Ascending aorta (tissue), 2 donors: ENCODE measurements at regions not wholly inside any gene's neighbourhood (a gene's known extent, or its start where the extent isn't known, plus 50 kb on each side); places are given as distances from the start of the nearest gene placed in this dataset.

Experiments used
- DNase-seq, 2 donors: peaks; one replicate each; pipeline ENCODE4 v3.0.0-alpha.2; 2019; ENCODE audit warnings: low spot score in 2 of 2
- H3K27ac ChIP-seq, 2 donors: fragments of 200-600 bp; sonication (generic); one replicate each; pipeline ENCODE4 v1.5.1; 2016 to 2017; ENCODE audit warnings: mild to moderate bottlenecking in 1 of 2
- H3K27me3 ChIP-seq: fragments of 200-600 bp; sonication (generic); one replicate; pipeline ENCODE4 v1.5.1; 2017
- H3K36me3 ChIP-seq, 2 donors: fragments of 200-600 bp; sonication (generic); one replicate each; pipeline ENCODE4 v1.5.1; 2016
- H3K4me1 ChIP-seq, 2 donors: fragments of 200-600 bp; sonication (generic); one replicate each; pipeline ENCODE4 v1.5.1; 2016 to 2017; ENCODE audit warnings: mild to moderate bottlenecking in 1 of 2
- H3K4me3 ChIP-seq, 2 donors: fragments of 200-600 bp; sonication (generic); one replicate each; pipeline ENCODE4 v1.5.1; 2016 to 2017; ENCODE audit warnings: mild to moderate bottlenecking in 1 of 2
- H3K9me3 ChIP-seq, 2 donors: fragments of 200-600 bp; sonication (generic); one replicate each; pipeline ENCODE4 v1.5.1; 2016
- CTCF ChIP-seq, 3 experiments: fragments of 200-600 bp in 2 of 3; fragments of 450-650 bp in 1 of 3; sonication (generic) in 2 of 3; IDR thresholded peaks; one replicate each; pipeline ENCODE4 v1.5.1; 2016 to 2019; ENCODE audit warnings: antibody characterized with exemption in 3 of 3, mild to moderate bottlenecking in 1 of 3, moderate library complexity in 1 of 3
- intact Hi-C: fragments of 100-400 bp; cut with DNase I; formaldehyde crosslinking; loops from one replicate; pipeline ENCODE4 v1.15.1; 2023

- no peak overlapping the region for H3K4me3 ChIP-seq
- no peaks in the 10 kb centered on the region for H3K36me3 ChIP-seq
- H3K4me1 ChIP-seq = no peaks in the 10 kb centered on the region
- H3K27ac ChIP-seq = no peak overlapping the region
- H3K9me3 ChIP-seq = no peaks in the 10 kb centered on the region
- DNase-seq = no peak
- no peaks in the 10 kb centered on the region for H3K27me3 ChIP-seq
- no peak for TF ChIP-seq CTCF (IDR thresholded peaks at IDR 0.05)
- intact Hi-C loops = loop anchor here (5.0 kb wide), 1 partner anchor 113 kb away; no protein-coding TSS in a partner anchor
These were observed 92.2 kb upstream of the KCTD1 start for GRCh38 chr18:26640541-26640940.

GRCh38 chr18:26639149-26639548 is 90.8 kb upstream of the KCTD1 start:
- intact Hi-C loops = no loop called here
- no peak for DNase-seq
- H3K4me1 ChIP-seq = no peaks in the 10 kb centered on the region
- H3K4me3 ChIP-seq = no peak overlapping the region
- TF ChIP-seq CTCF (IDR thresholded peaks at IDR 0.05) = no peak
- H3K27me3 ChIP-seq = no peaks in the 10 kb centered on the region
- no peaks in the 10 kb centered on the region for H3K36me3 ChIP-seq
- no peak overlapping the region for H3K27ac ChIP-seq
- no peaks in the 10 kb centered on the region for H3K9me3 ChIP-seq

GRCh38 chr18:26637983-26638382 is 89.6 kb upstream of the KCTD1 start:
- H3K36me3 ChIP-seq = no peaks in the 10 kb centered on the region
- H3K4me1 ChIP-seq = no peaks in the 10 kb centered on the region
- no peak overlapping the region for H3K4me3 ChIP-seq
- H3K27me3 ChIP-seq = no peaks in the 10 kb centered on the region
- no peak for DNase-seq
- H3K9me3 ChIP-seq = no peaks in the 10 kb centered on the region
- no peak for TF ChIP-seq CTCF (IDR thresholded peaks at IDR 0.05)
- intact Hi-C loops = no loop called here
- no peak overlapping the region for H3K27ac ChIP-seq

GRCh38 chr18:26637324-26637723 is 89.0 kb upstream of the KCTD1 start:
- DNase-seq = no peak
- H3K36me3 ChIP-seq = no peaks in the 10 kb centered on the region
- intact Hi-C loops = no loop called here
- no peaks in the 10 kb centered on the region for H3K9me3 ChIP-seq
- no peaks in the 10 kb centered on the region for H3K4me1 ChIP-seq
- no peaks in the 10 kb centered on the region for H3K27me3 ChIP-seq
- no peak overlapping the region for H3K4me3 ChIP-seq
- TF ChIP-seq CTCF (IDR thresholded peaks at IDR 0.05) = no peak
- no peak overlapping the region for H3K27ac ChIP-seq

- H3K27ac ChIP-seq = no peak overlapping the region
- DNase-seq = no peak
- intact Hi-C loops = no loop called here
- no peaks in the 10 kb centered on the region for H3K9me3 ChIP-seq
- no peak for TF ChIP-seq CTCF (IDR thresholded peaks at IDR 0.05)
- H3K4me1 ChIP-seq = no peaks in the 10 kb centered on the region
- no peaks in the 10 kb centered on the region for H3K36me3 ChIP-seq
- H3K27me3 ChIP-seq = no peaks in the 10 kb centered on the region
- no peak overlapping the region for H3K4me3 ChIP-seq
These were observed 87.1 kb upstream of the KCTD1 start for GRCh38 chr18:26635466-26635865.

DNA sequence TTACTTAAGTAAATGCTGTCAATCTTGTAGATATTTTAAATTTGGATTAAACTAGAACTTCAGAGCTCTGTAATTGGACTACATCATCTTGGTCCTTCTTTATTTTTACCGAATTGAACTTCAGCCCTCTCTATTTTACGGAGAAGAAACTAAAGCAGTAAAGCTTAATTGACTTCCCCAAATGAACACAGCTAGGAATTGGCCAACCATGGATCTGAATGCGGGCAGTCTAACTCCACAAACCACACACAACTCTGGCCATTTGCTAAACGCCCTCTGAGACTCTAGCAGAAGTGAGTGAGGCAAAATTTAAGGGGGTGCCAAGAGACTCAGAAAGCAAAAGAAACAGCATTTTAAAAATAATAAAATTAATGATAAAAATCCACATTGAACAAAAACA is 86.3 kb upstream of the KCTD1 start:
- Histone ChIP-seq H3K9me3 (no peaks in the 10 kb centered on the region), H3K4me3 (no peak overlapping the region), H3K27ac (no peak overlapping the region), H3K36me3 (no peaks in the 10 kb centered on the region), H3K27me3 (no peaks in the 10 kb centered on the region), H3K4me1 (no peaks in the 10 kb centered on the region)
- no peak for TF ChIP-seq CTCF (IDR thresholded peaks at IDR 0.05)
- DNase-seq = no peak
- intact Hi-C loops = no loop called here
